AG09309 (cell line): ENCODE measurements at regions not wholly inside any gene's neighbourhood (a gene's known extent, or its start where the extent isn't known, plus 50 kb on each side); places are given as distances from the start of the nearest gene placed in this dataset.

Experiments
- DNase-seq: peaks from one replicate; pipeline ENCODE4 v3.0.0-alpha.2; 2010; ENCODE audit warnings: low read depth
- H3K4me3 ChIP-seq: 2 replicates; pipeline ENCODE4 v1.5.1; 2011; ENCODE audit warnings: mild to moderate bottlenecking, low read depth, low read length, moderate library complexity; ENCODE audit not compliant: control insufficient read depth
- CTCF ChIP-seq: IDR thresholded peaks from 2 replicates; pipeline ENCODE4 v1.5.1; 2011; ENCODE audit warnings: mild to moderate bottlenecking, low read depth, low read length, inconsistent platforms; ENCODE audit not compliant: insufficient read depth, control insufficient read depth; ENCODE audit errors: missing control alignments

GRCh38 chr2:567865-568638 lies 109.2 kb downstream of the TMEM18 start:
- peak; percentile 50 for DNase-seq
- H3K4me3 ChIP-seq = peak overlapping the region; percentile 31
- no peak for TF ChIP-seq CTCF

DNA sequence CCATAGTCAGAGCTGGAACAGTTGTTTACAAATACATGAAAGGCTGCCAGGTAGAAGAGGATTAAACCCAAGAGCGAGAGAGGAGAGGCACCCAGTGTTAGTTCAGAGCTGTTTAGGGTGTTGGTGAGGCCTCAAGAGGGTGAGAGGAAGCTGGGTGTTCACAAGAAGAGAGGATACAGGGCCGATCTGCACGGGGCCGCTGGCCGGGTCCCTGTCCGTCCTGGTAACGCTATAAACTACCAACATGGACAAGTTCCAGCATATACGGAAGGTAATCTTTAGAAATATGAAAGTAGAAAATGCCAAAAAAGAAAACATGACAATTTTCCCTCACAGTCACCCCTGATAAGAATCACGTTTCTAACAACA lies 109.7 kb downstream of the TMEM18 start:
- no peak for TF ChIP-seq CTCF
- no peak for DNase-seq
- H3K4me3 ChIP-seq = no peak overlapping the region

- no peak for TF ChIP-seq CTCF
- DNase-seq = no peak
Measured at GRCh38 chr2:566379-567313, 110.6 kb downstream of the TMEM18 start.

GRCh38 chr2:564471-565181 lies 112.6 kb downstream of the TMEM18 start:
- no peak for DNase-seq
- no peak for TF ChIP-seq CTCF
- no peak overlapping the region for H3K4me3 ChIP-seq

More at GRCh38 chr2:566379-567313, 110.6 kb downstream of the TMEM18 start:
- H3K4me3 ChIP-seq = no peak overlapping the region

- no peak for DNase-seq
- H3K4me3 ChIP-seq = no peak overlapping the region
- no peak for TF ChIP-seq CTCF
Measured at GRCh38 chr2:563512-563911, 113.7 kb downstream of the TMEM18 start.

DNA sequence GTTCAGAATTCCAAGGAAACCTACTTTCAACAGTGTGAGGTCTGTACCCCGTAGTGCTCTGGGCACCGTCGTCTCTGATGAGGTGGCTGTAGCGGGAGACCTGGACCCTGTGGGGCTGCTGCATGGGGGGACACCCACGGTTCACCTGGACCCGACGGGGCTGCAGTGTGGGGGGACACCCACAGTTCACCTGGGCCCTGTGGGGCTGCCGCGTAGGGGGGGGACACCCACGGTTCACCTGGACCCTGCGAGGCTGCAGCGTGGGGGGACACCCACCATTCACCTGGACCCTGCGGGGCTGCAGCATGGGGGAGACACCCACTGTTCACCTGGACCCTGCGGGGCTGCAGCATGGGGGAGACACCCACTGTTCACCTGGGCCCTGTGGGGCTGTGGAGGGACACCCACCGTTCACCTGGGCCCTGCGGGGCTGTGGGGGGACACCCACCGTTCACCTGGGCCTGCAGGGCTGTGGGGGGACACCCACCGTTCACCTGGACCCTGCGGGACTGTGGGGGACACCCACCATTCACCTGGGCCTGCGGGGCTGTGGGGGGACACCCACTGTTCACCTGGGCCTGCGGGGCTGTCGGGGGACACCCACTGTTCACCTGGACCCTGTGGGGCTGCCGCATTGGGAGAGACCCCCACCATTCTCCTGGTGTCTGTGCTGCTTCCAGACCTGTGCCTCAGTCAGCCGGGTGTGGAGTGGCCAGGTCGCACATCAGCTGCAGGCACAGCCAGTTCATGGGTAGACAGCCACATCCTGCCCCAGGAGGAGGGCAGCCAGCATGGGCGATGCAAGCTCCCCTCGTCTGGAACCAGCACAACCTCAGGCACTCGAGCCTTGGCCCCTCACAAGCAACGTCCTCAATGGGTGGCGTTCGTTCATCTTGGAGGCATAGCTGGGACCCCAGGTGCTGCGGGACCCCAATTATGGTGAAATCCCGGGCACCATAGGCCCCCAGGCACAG lies 114.5 kb downstream of the TMEM18 start:
- no peak for TF ChIP-seq CTCF
- no peak for DNase-seq

More for the DNA sequence above, 114.5 kb downstream of the TMEM18 start:
- no peak overlapping the region for H3K4me3 ChIP-seq
